ENCODE measurements at regions not wholly inside any gene's neighbourhood (a gene's known extent, or its start where the extent isn't known, plus 50 kb on each side); places are given as distances from the start of the nearest gene placed in this dataset.

DNA sequence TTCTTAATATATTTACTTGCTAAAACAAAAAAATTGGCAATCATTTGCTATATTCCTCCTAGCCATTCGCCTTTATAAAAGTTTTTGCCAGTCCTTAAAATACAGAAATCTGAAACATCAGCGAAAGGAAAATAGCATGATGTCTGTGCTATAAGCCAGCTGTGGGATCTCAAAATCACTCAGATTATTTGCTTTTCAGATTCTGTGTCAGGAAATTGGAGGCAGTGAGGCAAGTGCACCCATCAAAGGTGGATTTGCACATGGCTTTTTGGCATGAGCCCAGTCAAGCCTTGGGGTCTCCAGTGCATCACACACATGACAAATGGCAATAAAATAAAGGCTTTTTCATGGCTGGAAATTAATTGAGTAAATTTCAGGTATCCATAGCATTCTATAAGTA, 196.8 kb upstream of the DAPK1 start:
- no peak overlapping the region for H3K4me3 Mint-ChIP-seq (ENCODE audit: unreplicated experiment)
- peaks cover 42% of the 10 kb centered on the region for H3K4me1 Mint-ChIP-seq (ENCODE audit: low read depth)
- H3K36me3 Mint-ChIP-seq (ENCODE audit: low read depth) = no peaks in the 10 kb centered on the region
- H3K27ac Mint-ChIP-seq (ENCODE audit: unreplicated experiment) = no peak overlapping the region
- TF ChIP-seq CTCF (IDR thresholded peaks at IDR 0.05) = no peak
- no peaks in the 10 kb centered on the region for H3K27me3 Mint-ChIP-seq (ENCODE audit: low read depth)
- H3K9me3 Mint-ChIP-seq (ENCODE audit: low read depth) = no peaks in the 10 kb centered on the region
- DNase-seq (ENCODE audit: low spot score) = no peak

- Mint-ChIP-seq H3K36me3 (ENCODE audit: low read depth) (no peaks in the 10 kb centered on the region), H3K4me1 (ENCODE audit: low read depth) (peaks cover 42% of the 10 kb centered on the region), H3K9me3 (ENCODE audit: low read depth) (no peaks in the 10 kb centered on the region), H3K4me3 (ENCODE audit: unreplicated experiment) (no peak overlapping the region), H3K27ac (ENCODE audit: unreplicated experiment) (no peak overlapping the region), H3K27me3 (ENCODE audit: low read depth) (no peaks in the 10 kb centered on the region)
- no peak for TF ChIP-seq CTCF (IDR thresholded peaks at IDR 0.05)
- no peak for DNase-seq (ENCODE audit: low spot score)
These were observed 196.3 kb upstream of the DAPK1 start for GRCh38 chr9:87301371-87301770.

GRCh38 chr9:87305151-87305550, 192.5 kb upstream of the DAPK1 start:
- peak overlapping the region; percentile 17 for H3K4me3 Mint-ChIP-seq (ENCODE audit: unreplicated experiment)
- no peak for DNase-seq (ENCODE audit: low spot score)

DNA sequence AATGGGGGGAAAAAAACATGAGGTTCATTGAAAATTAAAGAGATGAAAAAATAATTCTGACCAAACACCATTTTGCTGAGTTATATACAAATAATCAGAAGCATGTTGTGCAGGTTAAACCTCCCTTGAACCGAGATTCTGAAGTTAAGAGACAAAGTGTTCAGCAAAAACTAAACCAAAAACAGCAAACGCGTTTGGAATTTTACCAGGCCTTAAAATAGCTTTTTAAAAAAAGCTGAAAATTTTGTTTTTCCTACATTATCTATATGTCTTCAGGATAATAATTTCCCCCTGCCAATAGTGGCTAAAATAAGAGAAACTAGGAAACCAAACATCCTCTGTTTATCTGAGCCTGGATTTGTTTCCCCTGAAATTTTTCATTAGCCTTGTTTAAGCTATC, 191.7 kb upstream of the DAPK1 start:
- Mint-ChIP-seq H3K27me3 (ENCODE audit: low read depth) (no peaks in the 10 kb centered on the region), H3K9me3 (ENCODE audit: low read depth) (no peaks in the 10 kb centered on the region), H3K4me3 (ENCODE audit: unreplicated experiment) (no peak overlapping the region), H3K36me3 (ENCODE audit: low read depth) (no peaks in the 10 kb centered on the region), H3K27ac (ENCODE audit: unreplicated experiment) (peak overlapping the region; percentile 83), H3K4me1 (ENCODE audit: low read depth) (peaks cover 51% of the 10 kb centered on the region)
- no peak for DNase-seq (ENCODE audit: low spot score)
- TF ChIP-seq CTCF (IDR thresholded peaks at IDR 0.05) = no peak

More at GRCh38 chr9:87305151-87305550, 192.5 kb upstream of the DAPK1 start:
- Mint-ChIP-seq H3K9me3 (ENCODE audit: low read depth) (no peaks in the 10 kb centered on the region), H3K4me1 (ENCODE audit: low read depth) (peaks cover 58% of the 10 kb centered on the region), H3K36me3 (ENCODE audit: low read depth) (no peaks in the 10 kb centered on the region), H3K27me3 (ENCODE audit: low read depth) (no peaks in the 10 kb centered on the region), H3K27ac (ENCODE audit: unreplicated experiment) (peak overlapping the region; percentile 83)
- no peak for TF ChIP-seq CTCF (IDR thresholded peaks at IDR 0.05)

DNA sequence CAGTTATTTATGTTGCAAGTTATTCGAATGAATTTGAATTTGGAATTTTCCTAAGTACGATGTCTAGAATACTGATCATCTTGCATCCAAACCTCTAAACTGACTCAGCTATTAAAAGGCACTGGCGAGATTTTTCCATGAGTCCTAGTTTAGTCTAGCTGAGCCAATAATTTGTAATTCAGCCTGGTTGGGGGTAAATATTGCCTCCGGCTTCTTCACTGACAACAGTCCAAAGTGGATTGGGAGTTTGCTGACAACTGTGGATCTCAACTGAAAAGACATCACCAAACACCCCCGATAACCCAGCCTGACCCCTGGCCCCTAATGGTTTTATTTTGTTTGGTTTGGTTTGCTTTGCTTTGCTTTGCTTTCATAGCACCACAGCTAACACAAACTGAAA, 189.8 kb upstream of the DAPK1 start:
- no peaks in the 10 kb centered on the region for H3K36me3 Mint-ChIP-seq (ENCODE audit: low read depth)
- DNase-seq (ENCODE audit: low spot score) = no peak
- H3K4me1 Mint-ChIP-seq (ENCODE audit: low read depth) = peaks cover 47% of the 10 kb centered on the region
- H3K4me3 Mint-ChIP-seq (ENCODE audit: unreplicated experiment) = no peak overlapping the region
- no peak overlapping the region for H3K27ac Mint-ChIP-seq (ENCODE audit: unreplicated experiment)
- no peak for TF ChIP-seq CTCF (IDR thresholded peaks at IDR 0.05)
- peaks cover 8% of the 10 kb centered on the region for H3K9me3 Mint-ChIP-seq (ENCODE audit: low read depth)
- no peaks in the 10 kb centered on the region for H3K27me3 Mint-ChIP-seq (ENCODE audit: low read depth)

Data from chondrocyte (in vitro differentiated cells).